Activated CD8-positive, alpha-beta memory T cell treated with anti-CD3 and anti-CD28 coated beads, Interleukin-2, amount 50 U/mL, for 1 hour (primary cell): ENCODE measurements at regions not wholly inside any gene's neighbourhood (a gene's known extent, or its start where the extent isn't known, plus 50 kb on each side); places are given as distances from the start of the nearest gene placed in this dataset.
"Not testable (repeated sequence)": the region's sequence is repeated elsewhere in the genome, so short reads cannot be mapped to it uniquely, and the experiment has no call there.

Experiments used
- DNase-seq: peaks from one replicate; pipeline ENCODE4 v3.0.0-alpha.2; 2020; ENCODE audit errors: extremely low read depth

- no peak for DNase-seq
Observed at GRCh38 chr13:74730556-74731331, 596.5 kb upstream of the KLF12 start.

- no peak for DNase-seq
Observed at GRCh38 chr13:74726206-74726605, 592.0 kb upstream of the KLF12 start.

GRCh38 chr13:74718232-74718842 lies 584.1 kb upstream of the KLF12 start:
- not testable (repeated sequence) for DNase-seq

- DNase-seq: no peak
Observed at GRCh38 chr13:74715718-74716117, 581.5 kb upstream of the KLF12 start.

- DNase-seq: no peak
Observed at GRCh38 chr13:74710006-74710405, 575.8 kb upstream of the KLF12 start.

- no peak for DNase-seq
Observed at GRCh38 chr13:74709226-74709625, 575.0 kb upstream of the KLF12 start.

GRCh38 chr13:74708629-74709028 lies 574.4 kb upstream of the KLF12 start:
- DNase-seq: no peak

- no peak for DNase-seq
Observed at GRCh38 chr13:74707291-74707690, 573.1 kb upstream of the KLF12 start.

GRCh38 chr13:74706801-74707200 lies 572.6 kb upstream of the KLF12 start:
- DNase-seq: no peak

- no peak for DNase-seq
Observed at GRCh38 chr13:74705438-74705837, 571.2 kb upstream of the KLF12 start.

- no peak for DNase-seq
Observed at GRCh38 chr13:74703855-74704387, 569.7 kb upstream of the KLF12 start.

- DNase-seq: no peak
Observed at GRCh38 chr13:74696148-74696922, 562.1 kb upstream of the KLF12 start.

- DNase-seq: no peak
Observed at GRCh38 chr13:74695021-74695800, 561.0 kb upstream of the KLF12 start.

- no peak for DNase-seq
Observed at GRCh38 chr13:74687442-74688182, 553.4 kb upstream of the KLF12 start.

- DNase-seq: no peak
Observed at GRCh38 chr13:74683411-74683810, 549.2 kb upstream of the KLF12 start.

GRCh38 chr13:74682746-74683145 lies 548.5 kb upstream of the KLF12 start:
- no peak for DNase-seq

- no peak for DNase-seq
Observed at GRCh38 chr13:74681891-74682290, 547.7 kb upstream of the KLF12 start.

GRCh38 chr13:74678308-74678965 lies 544.2 kb upstream of the KLF12 start:
- no peak for DNase-seq

GRCh38 chr13:74675972-74676371 lies 541.8 kb upstream of the KLF12 start:
- DNase-seq: no peak

GRCh38 chr13:74675182-74675581 lies 541.0 kb upstream of the KLF12 start:
- no peak for DNase-seq
